Gastrocnemius medialis (tissue), 4 donors: ENCODE measurements at regions not wholly inside any gene's neighbourhood (a gene's known extent, or its start where the extent isn't known, plus 50 kb on each side); places are given as distances from the start of the nearest gene placed in this dataset.

Experiments
- CTCF ChIP-seq, 5 experiments: fragments of 450-650 bp in 3 of 5; fragments of 200-600 bp in 2 of 5; sonication (generic) in 2 of 5; IDR thresholded peaks in 4 of 5; conservative IDR thresholded peaks in 1 of 5; 1 replicate in 4 of 5; 2 replicates in 1 of 5; pipeline ENCODE4 v1.5.1; 2016 to 2019; ENCODE audit warnings: antibody characterized with exemption in 5 of 5, mild to moderate bottlenecking in 3 of 5, moderate library complexity in 3 of 5
- POLR2A ChIP-seq, 2 donors: fragments of 450-650 bp; IDR thresholded peaks; one replicate each; pipeline ENCODE4 v1.6.1; 2017; ENCODE audit warnings: antibody characterized with exemption in 2 of 2, mild to moderate bottlenecking in 2 of 2, moderate library complexity in 2 of 2

GRCh38 chr14:98077176-98077575 is 1194.8 kb downstream of the BCL11B start:
- TF ChIP-seq CTCF (IDR thresholded peaks at IDR 0.05 in 4 of 5, conservative IDR thresholded peaks at IDR 0.05 in 1 of 5) (no peak), POLR2A (IDR thresholded peaks at IDR 0.05) (no peak)
